Tibial artery (tissue), 4 donors: ENCODE measurements at regions not wholly inside any gene's neighbourhood (a gene's known extent, or its start where the extent isn't known, plus 50 kb on each side); places are given as distances from the start of the nearest gene placed in this dataset.

ENCODE experiments used
- DNase-seq, 2 donors: peaks; one replicate each; pipeline ENCODE4 v3.0.0-alpha.2; 2019
- H3K27ac ChIP-seq, 2 donors: fragments of 200-600 bp; sonication (generic) in 1 of 2; 1 replicate in 1 of 2; 2 replicates in 1 of 2; pipeline ENCODE4 v1.5.1; 2018 to 2019; ENCODE audit warnings: mild to moderate bottlenecking in 1 of 2
- H3K27me3 ChIP-seq, 2 donors: fragments of 200-600 bp; sonication (generic) in 1 of 2; one replicate each; pipeline versions ENCODE4 v1.5.1 to v1.6.0; 2016 to 2019
- H3K36me3 ChIP-seq, 3 donors: fragments of 200-600 bp; sonication (generic) in 2 of 3; one replicate each; pipeline ENCODE4 v1.5.1; 2016 to 2019; ENCODE audit warnings: mild to moderate bottlenecking in 2 of 3
- H3K4me1 ChIP-seq, 4 donors: fragments of 200-600 bp; sonication (generic) in 2 of 4; 1 replicate in 3 of 4; 2 replicates in 1 of 4; pipeline ENCODE4 v1.5.1; 2016 to 2019
- H3K4me3 ChIP-seq, 2 donors: fragments of 200-600 bp; sonication (generic) in 1 of 2; 1 replicate in 1 of 2; 2 replicates in 1 of 2; pipeline ENCODE4 v1.5.1; 2018 to 2019; ENCODE audit warnings: mild to moderate bottlenecking in 2 of 2
- H3K9me3 ChIP-seq, 3 donors: fragments of 200-600 bp; sonication (generic) in 1 of 3; one replicate each; pipeline ENCODE4 v1.5.1; 2016 to 2019
- CTCF ChIP-seq, 2 experiments: fragments of 200-600 bp in 1 of 2; fragments of 450-650 bp in 1 of 2; IDR thresholded peaks; one replicate each; pipeline ENCODE4 v1.5.1; 2017 to 2019; ENCODE audit warnings: antibody characterized with exemption in 2 of 2, mild to moderate bottlenecking in 1 of 2, moderate library complexity in 1 of 2
- intact Hi-C: fragments of 100-400 bp; cut with DNase I; formaldehyde crosslinking; loops from one replicate; pipeline ENCODE4 v1.15.0; 2023; ENCODE audit warnings: low total_unique reads

GRCh38 chr14:48526307-48526706, 850.9 kb upstream of the MDGA2 start:
- no peak overlapping the region for H3K27ac ChIP-seq
- H3K36me3 ChIP-seq: no peaks in the 10 kb centered on the region
- no peak for TF ChIP-seq CTCF (IDR thresholded peaks at IDR 0.05)
- H3K4me3 ChIP-seq: no peak overlapping the region
- DNase-seq: no peak
- no peaks in the 10 kb centered on the region for H3K27me3 ChIP-seq
- H3K4me1 ChIP-seq: no peaks in the 10 kb centered on the region
- intact Hi-C loops: no loop called here
- no peaks in the 10 kb centered on the region for H3K9me3 ChIP-seq

GRCh38 chr14:48504921-48505320, 829.5 kb upstream of the MDGA2 start:
- intact Hi-C loops: no loop called here
- Histone ChIP-seq H3K9me3 (no peaks in the 10 kb centered on the region), H3K4me3 (no peak overlapping the region), H3K36me3 (no peaks in the 10 kb centered on the region), H3K27me3 (no peaks in the 10 kb centered on the region), H3K27ac (no peak overlapping the region), H3K4me1 (no peaks in the 10 kb centered on the region)
- no peak for TF ChIP-seq CTCF (IDR thresholded peaks at IDR 0.05)
- no peak for DNase-seq

- no peaks in the 10 kb centered on the region for H3K9me3 ChIP-seq
- no peak for TF ChIP-seq CTCF (IDR thresholded peaks at IDR 0.05)
- H3K27ac ChIP-seq: no peak overlapping the region
- no peak for DNase-seq
- H3K27me3 ChIP-seq: no peaks in the 10 kb centered on the region
- H3K4me1 ChIP-seq: no peaks in the 10 kb centered on the region
- no peak overlapping the region for H3K4me3 ChIP-seq
- H3K36me3 ChIP-seq: no peaks in the 10 kb centered on the region
- intact Hi-C loops: no loop called here
These were observed 815.4 kb upstream of the MDGA2 start for GRCh38 chr14:48490756-48491155.

- Histone ChIP-seq H3K9me3 (no peaks in the 10 kb centered on the region), H3K27me3 (no peaks in the 10 kb centered on the region), H3K27ac (no peak overlapping the region), H3K36me3 (no peaks in the 10 kb centered on the region), H3K4me1 (no peaks in the 10 kb centered on the region), H3K4me3 (no peak overlapping the region)
- intact Hi-C loops: no loop called here
- TF ChIP-seq CTCF (IDR thresholded peaks at IDR 0.05): no peak
- DNase-seq: no peak
These were observed 798.5 kb upstream of the MDGA2 start for GRCh38 chr14:48473944-48474343.

GRCh38 chr14:48456051-48456450, 780.6 kb upstream of the MDGA2 start:
- Histone ChIP-seq H3K4me1 (no peaks in the 10 kb centered on the region), H3K9me3 (no peaks in the 10 kb centered on the region), H3K27ac (no peak overlapping the region), H3K27me3 (no peaks in the 10 kb centered on the region), H3K36me3 (no peaks in the 10 kb centered on the region), H3K4me3 (no peak overlapping the region)
- no peak for DNase-seq
- TF ChIP-seq CTCF (IDR thresholded peaks at IDR 0.05): no peak
- intact Hi-C loops: no loop called here

- DNase-seq: no peak
- intact Hi-C loops: no loop called here
These were observed 779.5 kb upstream of the MDGA2 start for GRCh38 chr14:48454887-48455286.

More at GRCh38 chr14:48454887-48455286, 779.5 kb upstream of the MDGA2 start:
- Histone ChIP-seq H3K9me3 (no peaks in the 10 kb centered on the region), H3K27ac (no peak overlapping the region), H3K4me1 (no peaks in the 10 kb centered on the region), H3K4me3 (no peak overlapping the region), H3K27me3 (no peaks in the 10 kb centered on the region), H3K36me3 (no peaks in the 10 kb centered on the region)
- no peak for TF ChIP-seq CTCF (IDR thresholded peaks at IDR 0.05)
